Nephron (organoid): ENCODE measurements at regions not wholly inside any gene's neighbourhood (a gene's known extent, or its start where the extent isn't known, plus 50 kb on each side); places are given as distances from the start of the nearest gene placed in this dataset.

Source experiments
- H3K27ac Mint-ChIP-seq, 3 experiments: 2 replicates each; pipeline ENCODE4 v1.8.0; 2020; ENCODE audit warnings: mixed read lengths in 3 of 3, mild to moderate bottlenecking in 2 of 3, moderate library complexity in 1 of 3
- H3K27me3 Mint-ChIP-seq: 2 replicates; pipeline ENCODE4 v1.8.0; 2021; ENCODE audit warnings: low read depth, mild to moderate bottlenecking, moderate library complexity, mixed read lengths
- H3K36me3 Mint-ChIP-seq: 2 replicates; pipeline ENCODE4 v1.8.0; 2020; ENCODE audit warnings: low read depth, mixed read lengths
- H3K4me1 Mint-ChIP-seq: 2 replicates; pipeline ENCODE4 v1.8.0; 2020; ENCODE audit warnings: mixed read lengths
- H3K4me3 Mint-ChIP-seq, 3 experiments: 2 replicates each; pipeline ENCODE4 v1.8.0; 2020; ENCODE audit warnings: mild to moderate bottlenecking in 3 of 3, mixed read lengths in 3 of 3, moderate library complexity in 2 of 3
- H3K9me3 Mint-ChIP-seq: 2 replicates; pipeline ENCODE4 v1.8.0; 2020; ENCODE audit warnings: mixed read lengths
- TF ChIP-seq, protein P1 (sequence below), 3 experiments: fragments of 200-600 bp; sonication (generic); IDR thresholded peaks; one replicate each; pipeline ENCODE4 v1.5.0; 2021; ENCODE audit warnings: antibody characterized with exemption in 3 of 3; ENCODE audit not compliant: unreplicated experiment in 3 of 3

DNA sequence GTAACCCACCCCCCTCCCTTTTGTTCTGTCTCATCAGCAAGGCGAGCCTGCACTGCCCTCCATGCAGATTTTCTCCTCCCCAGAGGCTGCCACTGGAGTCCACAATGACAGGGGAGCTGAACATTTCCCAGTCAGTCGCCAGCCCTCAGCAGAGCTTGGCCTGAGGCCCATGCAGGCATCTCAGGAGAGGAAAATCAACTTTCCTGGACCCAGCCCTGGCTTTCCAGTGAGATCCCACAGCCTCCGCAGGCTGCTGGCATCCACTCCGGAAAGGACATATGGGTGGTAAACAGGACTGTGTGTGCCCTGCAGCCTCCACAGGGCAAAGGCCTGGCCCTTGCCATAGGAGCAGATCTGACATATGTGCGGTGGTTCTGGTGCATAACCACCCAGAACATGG lies 253.8 kb downstream of the TNS1 start:
- peaks cover 43% of the 10 kb centered on the region for H3K4me1 Mint-ChIP-seq
- TF ChIP-seq, protein P1, sequence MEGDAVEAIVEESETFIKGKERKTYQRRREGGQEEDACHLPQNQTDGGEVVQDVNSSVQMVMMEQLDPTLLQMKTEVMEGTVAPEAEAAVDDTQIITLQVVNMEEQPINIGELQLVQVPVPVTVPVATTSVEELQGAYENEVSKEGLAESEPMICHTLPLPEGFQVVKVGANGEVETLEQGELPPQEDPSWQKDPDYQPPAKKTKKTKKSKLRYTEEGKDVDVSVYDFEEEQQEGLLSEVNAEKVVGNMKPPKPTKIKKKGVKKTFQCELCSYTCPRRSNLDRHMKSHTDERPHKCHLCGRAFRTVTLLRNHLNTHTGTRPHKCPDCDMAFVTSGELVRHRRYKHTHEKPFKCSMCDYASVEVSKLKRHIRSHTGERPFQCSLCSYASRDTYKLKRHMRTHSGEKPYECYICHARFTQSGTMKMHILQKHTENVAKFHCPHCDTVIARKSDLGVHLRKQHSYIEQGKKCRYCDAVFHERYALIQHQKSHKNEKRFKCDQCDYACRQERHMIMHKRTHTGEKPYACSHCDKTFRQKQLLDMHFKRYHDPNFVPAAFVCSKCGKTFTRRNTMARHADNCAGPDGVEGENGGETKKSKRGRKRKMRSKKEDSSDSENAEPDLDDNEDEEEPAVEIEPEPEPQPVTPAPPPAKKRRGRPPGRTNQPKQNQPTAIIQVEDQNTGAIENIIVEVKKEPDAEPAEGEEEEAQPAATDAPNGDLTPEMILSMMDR (IDR thresholded peaks at IDR 0.05; ENCODE audit: unreplicated experiment in 3 of 3): no peak
- H3K27ac Mint-ChIP-seq: peak overlapping the region; percentile 23 to 85 (median 51)
- H3K36me3 Mint-ChIP-seq: peaks cover 4% of the 10 kb centered on the region
- H3K27me3 Mint-ChIP-seq: peaks cover 2% of the 10 kb centered on the region
- peaks cover 2% of the 10 kb centered on the region for H3K9me3 Mint-ChIP-seq
- H3K4me3 Mint-ChIP-seq: no peak overlapping the region

DNA sequence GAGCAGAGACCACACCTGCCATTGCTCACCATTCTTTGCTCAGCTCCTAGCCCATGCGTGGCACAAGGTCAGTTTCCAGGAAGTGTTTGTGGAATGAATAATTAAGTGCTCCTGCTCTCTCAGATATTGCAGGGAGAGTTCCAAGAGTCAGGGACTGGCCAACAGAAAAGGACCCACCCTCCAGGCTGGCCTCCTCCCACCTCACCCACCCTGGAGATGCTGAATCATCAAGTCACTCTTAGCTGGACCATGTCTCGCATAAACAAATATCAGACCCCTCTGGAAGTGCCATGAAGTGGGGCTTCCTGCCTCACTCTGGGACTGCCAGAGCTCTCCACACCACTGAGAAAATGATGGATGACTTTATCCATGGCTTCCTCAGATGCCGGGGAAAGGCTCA lies 256.0 kb downstream of the TNS1 start:
- Mint-ChIP-seq H3K36me3 (peaks cover 4% of the 10 kb centered on the region), H3K9me3 (peaks cover 2% of the 10 kb centered on the region), H3K27ac (peak overlapping the region; percentile 28 to 51 (median 36)), H3K27me3 (no peaks in the 10 kb centered on the region), H3K4me3 (no peak overlapping the region), H3K4me1 (peaks cover 51% of the 10 kb centered on the region)
- TF ChIP-seq, protein P1 (IDR thresholded peaks at IDR 0.05; ENCODE audit: unreplicated experiment in 3 of 3): no peak

DNA sequence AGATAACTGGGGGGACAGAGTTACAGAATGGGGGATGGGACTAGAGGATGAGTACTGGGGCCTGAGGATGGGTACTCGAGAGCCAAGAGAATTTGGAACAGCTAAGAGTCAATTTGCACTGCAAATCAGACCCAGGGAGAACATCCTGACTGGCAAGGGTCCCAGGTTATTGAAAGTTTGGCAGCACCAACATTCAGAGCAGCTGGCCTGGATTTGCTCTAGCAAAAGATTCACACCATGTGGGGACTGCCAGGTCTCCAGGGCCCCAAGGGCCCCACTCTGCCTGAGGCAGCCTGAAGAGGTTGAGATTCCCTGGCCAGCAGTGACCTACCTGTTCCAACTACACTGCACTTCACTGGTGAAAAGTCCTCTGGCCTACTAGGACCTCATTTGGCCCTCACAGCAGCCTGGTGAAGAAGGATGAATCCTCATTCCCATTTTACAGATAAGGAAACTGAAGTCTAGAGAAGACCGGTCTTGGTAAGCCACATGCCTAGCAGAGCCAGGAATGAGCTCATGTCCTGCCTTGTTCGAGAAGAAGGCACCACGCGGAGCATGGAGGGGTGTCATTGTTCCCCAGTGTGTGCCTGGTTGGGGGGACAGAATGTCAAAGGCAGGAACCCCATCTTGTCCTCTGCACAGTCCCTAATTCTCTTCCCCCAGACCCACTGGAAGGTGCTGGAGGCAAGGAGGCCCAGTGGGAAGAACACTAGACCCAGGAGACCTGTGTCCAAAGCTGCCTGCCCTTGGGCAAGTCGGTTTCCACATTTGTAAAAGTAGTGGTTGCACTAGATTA lies 258.6 kb downstream of the TNS1 start:
- Mint-ChIP-seq H3K4me3 (no peak overlapping the region), H3K9me3 (peaks cover 2% of the 10 kb centered on the region), H3K36me3 (peaks cover 4% of the 10 kb centered on the region), H3K27ac (peak overlapping the region in 2 of 3 experiments; percentile 74 to 76), H3K27me3 (no peaks in the 10 kb centered on the region), H3K4me1 (peaks cover 66% of the 10 kb centered on the region)
- TF ChIP-seq, protein P1 (IDR thresholded peaks at IDR 0.05; ENCODE audit: unreplicated experiment in 3 of 3): no peak

DNA sequence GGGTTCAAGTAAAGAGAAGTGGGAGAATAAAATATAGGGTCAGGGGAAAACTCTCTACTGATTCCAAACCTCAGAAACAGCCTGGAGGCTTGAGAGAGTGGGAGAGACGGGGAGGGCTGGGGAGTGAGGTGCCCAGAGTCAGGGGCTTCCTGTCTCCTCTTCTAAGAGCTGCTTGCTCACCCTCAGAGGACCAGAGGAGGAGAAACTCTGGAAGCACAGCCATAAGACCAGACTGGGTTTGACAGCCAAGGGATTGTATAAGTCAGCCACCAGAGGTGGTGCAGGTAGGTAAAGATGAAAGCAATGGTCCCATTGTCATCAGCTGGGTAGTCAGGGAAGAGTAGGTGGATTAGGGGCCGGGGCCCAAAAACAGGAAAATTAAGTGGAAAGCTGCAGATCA lies 259.4 kb downstream of the TNS1 start:
- TF ChIP-seq, protein P1 (IDR thresholded peaks at IDR 0.05; ENCODE audit: unreplicated experiment in 3 of 3): no peak
- H3K36me3 Mint-ChIP-seq: peaks cover 4% of the 10 kb centered on the region
- peak overlapping the region in 2 of 3 experiments; percentile 74 to 76 for H3K27ac Mint-ChIP-seq
- H3K4me3 Mint-ChIP-seq: no peak overlapping the region
- no peaks in the 10 kb centered on the region for H3K27me3 Mint-ChIP-seq
- H3K4me1 Mint-ChIP-seq: peaks cover 60% of the 10 kb centered on the region
- peaks cover 2% of the 10 kb centered on the region for H3K9me3 Mint-ChIP-seq

- Mint-ChIP-seq H3K9me3 (peaks cover 2% of the 10 kb centered on the region), H3K36me3 (peaks cover 4% of the 10 kb centered on the region), H3K27ac (peak overlapping the region in 2 of 3 experiments; percentile 74 to 76), H3K4me1 (peaks cover 60% of the 10 kb centered on the region), H3K27me3 (no peaks in the 10 kb centered on the region), H3K4me3 (no peak overlapping the region)
- TF ChIP-seq, protein P1 (IDR thresholded peaks at IDR 0.05; ENCODE audit: unreplicated experiment in 3 of 3): no peak
Measured at GRCh38 chr2:217742841-217743240, 260.0 kb downstream of the TNS1 start.

- H3K4me3 Mint-ChIP-seq: no peak overlapping the region
- peaks cover 60% of the 10 kb centered on the region for H3K4me1 Mint-ChIP-seq
- no peaks in the 10 kb centered on the region for H3K27me3 Mint-ChIP-seq
- H3K9me3 Mint-ChIP-seq: peaks cover 2% of the 10 kb centered on the region
- H3K27ac Mint-ChIP-seq: peak overlapping the region in 2 of 3 experiments; percentile 74 to 76
- TF ChIP-seq, protein P1 (IDR thresholded peaks at IDR 0.05; ENCODE audit: unreplicated experiment in 3 of 3): no peak
- H3K36me3 Mint-ChIP-seq: peaks cover 4% of the 10 kb centered on the region
Measured at GRCh38 chr2:217742276-217742675, 260.5 kb downstream of the TNS1 start.
